HEK293T (cell line): ENCODE measurements at regions not wholly inside any gene's neighbourhood (a gene's known extent, or its start where the extent isn't known, plus 50 kb on each side); places are given as distances from the start of the nearest gene placed in this dataset.

Experiments
- ARNT ChIP-seq: fragments of 450-650 bp; IDR thresholded peaks from 2 replicates; pipeline ENCODE4 v1.6.1; 2017; ENCODE audit warnings: mild to moderate bottlenecking
- FOXK2 ChIP-seq: fragments of 450-650 bp; IDR thresholded peaks from 2 replicates; pipeline ENCODE4 v1.6.1; 2016; ENCODE audit warnings: mild to moderate bottlenecking
- FOXM1 ChIP-seq: fragments of 450-650 bp; IDR thresholded peaks from 2 replicates; pipeline ENCODE4 v1.6.1; 2017; ENCODE audit warnings: mild to moderate bottlenecking, borderline replicate concordance
- NFRKB ChIP-seq: fragments of 450-650 bp; IDR thresholded peaks from 2 replicates; pipeline ENCODE4 v1.6.1; 2016; ENCODE audit warnings: mild to moderate bottlenecking, moderate library complexity
- TARDBP ChIP-seq: fragments of 450-650 bp; IDR thresholded peaks from 2 replicates; pipeline ENCODE4 v1.6.1; 2016
- ZNF384 ChIP-seq: fragments of 450-650 bp; IDR thresholded peaks from 2 replicates; pipeline ENCODE4 v1.6.1; 2016
- TF ChIP-seq, protein P1 (sequence below): fragments of 450-650 bp; IDR thresholded peaks from 2 replicates; pipeline ENCODE4 v1.6.1; 2016

DNA sequence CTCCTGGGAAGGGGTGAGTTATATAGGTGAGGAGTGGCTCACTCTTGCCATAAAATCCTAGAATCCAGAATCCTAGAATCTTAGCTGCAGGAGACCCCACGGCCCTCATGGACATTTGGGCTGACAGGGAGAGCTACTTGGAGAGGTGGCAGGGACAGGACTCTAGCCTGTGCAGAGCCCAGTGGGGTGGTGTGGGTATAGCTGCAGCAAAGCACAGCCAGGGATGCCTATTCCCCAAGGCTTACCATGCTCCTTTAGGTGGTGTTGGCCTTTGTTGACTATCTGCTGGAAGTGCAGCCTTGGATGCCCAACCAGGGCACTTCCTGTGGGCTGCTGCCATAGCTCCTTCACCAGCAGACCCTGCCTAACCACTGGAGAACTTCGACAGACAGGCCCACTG lies 70.0 kb upstream of the PTPN3 start:
- TF ChIP-seq NFRKB (no peak), FOXM1 (no peak), ZNF384 (no peak), TARDBP (no peak), ARNT (no peak), FOXK2 (no peak)
- TF ChIP-seq, protein P1, sequence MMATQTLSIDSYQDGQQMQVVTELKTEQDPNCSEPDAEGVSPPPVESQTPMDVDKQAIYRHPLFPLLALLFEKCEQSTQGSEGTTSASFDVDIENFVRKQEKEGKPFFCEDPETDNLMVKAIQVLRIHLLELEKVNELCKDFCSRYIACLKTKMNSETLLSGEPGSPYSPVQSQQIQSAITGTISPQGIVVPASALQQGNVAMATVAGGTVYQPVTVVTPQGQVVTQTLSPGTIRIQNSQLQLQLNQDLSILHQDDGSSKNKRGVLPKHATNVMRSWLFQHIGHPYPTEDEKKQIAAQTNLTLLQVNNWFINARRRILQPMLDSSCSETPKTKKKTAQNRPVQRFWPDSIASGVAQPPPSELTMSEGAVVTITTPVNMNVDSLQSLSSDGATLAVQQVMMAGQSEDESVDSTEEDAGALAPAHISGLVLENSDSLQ = no peak
